GM23338 (cell line): ENCODE measurements at regions not wholly inside any gene's neighbourhood (a gene's known extent, or its start where the extent isn't known, plus 50 kb on each side); places are given as distances from the start of the nearest gene placed in this dataset.

Source experiments
- ATAC-seq: fragments of 200-7000 bp; cut with Tn5 transposase; 3 replicates; pipeline ENCODE4 v1.9.1; 2020
- DNase-seq: peaks from one replicate; pipeline ENCODE4 v3.0.0-alpha.2; 2015; ENCODE audit warnings: low spot score
- H2AFZ ChIP-seq: fragments of 200-600 bp; sonication (generic); 2 replicates; pipeline ENCODE4 v1.8.0; 2016; ENCODE audit warnings: antibody characterized with exemption, mild to moderate bottlenecking, moderate library complexity
- H3F3A ChIP-seq: fragments of 200-600 bp; sonication (generic); replicated peaks from 2 replicates; pipeline ENCODE4 v1.8.0; 2017; ENCODE audit warnings: antibody characterized with exemption, mixed run types, low read depth
- H3K27ac ChIP-seq: fragments of 200-600 bp; sonication (generic); 2 replicates; pipeline ENCODE4 v1.6.1; 2016; ENCODE audit warnings: low read depth
- H3K27me3 ChIP-seq: fragments of 200-600 bp; sonication (generic); 2 replicates; pipeline ENCODE4 v1.8.0; 2016; ENCODE audit warnings: mild to moderate bottlenecking, mixed run types, moderate library complexity; ENCODE audit not compliant: insufficient read depth
- H3K36me3 ChIP-seq: fragments of 200-600 bp; sonication (generic); 2 replicates; pipeline ENCODE4 v1.8.0; 2016; ENCODE audit warnings: mild to moderate bottlenecking; ENCODE audit not compliant: insufficient read depth
- H3K4me1 ChIP-seq: fragments of 200-600 bp; sonication (generic); 2 replicates; pipeline ENCODE4 v1.8.0; 2016; ENCODE audit warnings: mild to moderate bottlenecking, moderate library complexity; ENCODE audit not compliant: insufficient read depth
- H3K4me2 ChIP-seq: fragments of 200-600 bp; sonication (generic); 2 replicates; pipeline ENCODE4 v1.7.1; 2017; ENCODE audit warnings: mixed run types
- H3K4me3 ChIP-seq: fragments of 200-600 bp; sonication (generic); 2 replicates; pipeline ENCODE4 v1.6.1; 2016; ENCODE audit warnings: mixed run types
- H3K79me2 ChIP-seq: fragments of 200-600 bp; sonication (generic); replicated peaks from 2 replicates; pipeline ENCODE4 v1.8.0; 2017; ENCODE audit warnings: mild to moderate bottlenecking; ENCODE audit not compliant: insufficient read depth
- H3K9me2 ChIP-seq: fragments of 200-600 bp; sonication (generic); 2 replicates; pipeline ENCODE4 v1.8.0; 2017; ENCODE audit not compliant: insufficient read depth
- H4K20me1 ChIP-seq: fragments of 200-600 bp; sonication (generic); replicated peaks from 2 replicates; pipeline ENCODE4 v1.8.0; 2017; ENCODE audit warnings: mild to moderate bottlenecking; ENCODE audit not compliant: insufficient read depth
- H3K27ac Mint-ChIP-seq: 2 replicates; pipeline ENCODE4 v1.8.0; 2020; ENCODE audit warnings: inconsistent platforms, mild to moderate bottlenecking, moderate library complexity, mixed read lengths
- H3K27me3 Mint-ChIP-seq: 3 replicates; pipeline ENCODE4 v1.8.0; 2022; ENCODE audit warnings: low read depth, mild to moderate bottlenecking, moderate library complexity, mixed read lengths, inconsistent platforms; ENCODE audit not compliant: insufficient read depth, poor library complexity
- H3K36me3 Mint-ChIP-seq: 3 replicates; pipeline ENCODE4 v1.8.0; 2021; ENCODE audit warnings: low read depth, mild to moderate bottlenecking, inconsistent platforms, moderate library complexity, mixed read lengths
- H3K4me1 Mint-ChIP-seq: 3 replicates; pipeline ENCODE4 v1.8.0; 2020; ENCODE audit warnings: mild to moderate bottlenecking, inconsistent platforms, mixed read lengths
- H3K4me3 Mint-ChIP-seq: 3 replicates; pipeline ENCODE4 v1.8.0; 2021; ENCODE audit warnings: moderate library complexity, mild to moderate bottlenecking, inconsistent platforms, mixed read lengths
- H3K9me3 Mint-ChIP-seq: 3 replicates; pipeline ENCODE4 v1.8.0; 2020; ENCODE audit warnings: moderate library complexity, mild to moderate bottlenecking, inconsistent platforms, mixed read lengths
- EZH2 ChIP-seq: fragments of 200-600 bp; sonication (generic); IDR thresholded peaks from one replicate; pipeline ENCODE4 v1.8.0; 2017; ENCODE audit warnings: antibody characterized with exemption, mild to moderate bottlenecking, low read depth; ENCODE audit not compliant: unreplicated experiment
- POLR2AphosphoS5 ChIP-seq: IDR thresholded peaks from 2 replicates; pipeline ENCODE4 v1.6.1; 2016; ENCODE audit warnings: antibody characterized with exemption, low read depth
- STAT1 ChIP-seq: IDR thresholded peaks from one replicate; pipeline ENCODE4 v1.6.1; 2016; ENCODE audit warnings: antibody characterized with exemption; ENCODE audit not compliant: unreplicated experiment
- ZNF114 ChIP-seq: fragments of 250-450 bp; sonication (Bioruptor Pico); IDR thresholded peaks from 2 replicates; pipeline ENCODE4 v1.5.0; 2020; ENCODE audit warnings: mild to moderate bottlenecking, moderate library complexity
- ZNF331 ChIP-seq: fragments of 250-450 bp; sonication (Bioruptor Pico); IDR thresholded peaks from 2 replicates; pipeline ENCODE4 v1.5.0; 2020; ENCODE audit warnings: low read depth, mild to moderate bottlenecking, moderate library complexity
- TF ChIP-seq, protein P1 (sequence below): fragments of 250-450 bp; sonication (Bioruptor Pico); IDR thresholded peaks from 2 replicates; pipeline ENCODE4 v1.5.0; 2020; ENCODE audit warnings: mild to moderate bottlenecking, moderate library complexity
- TF ChIP-seq, protein P2 (sequence below): IDR thresholded peaks from 2 replicates; pipeline ENCODE4 v1.6.1; 2016; ENCODE audit warnings: antibody characterized with exemption

DNA sequence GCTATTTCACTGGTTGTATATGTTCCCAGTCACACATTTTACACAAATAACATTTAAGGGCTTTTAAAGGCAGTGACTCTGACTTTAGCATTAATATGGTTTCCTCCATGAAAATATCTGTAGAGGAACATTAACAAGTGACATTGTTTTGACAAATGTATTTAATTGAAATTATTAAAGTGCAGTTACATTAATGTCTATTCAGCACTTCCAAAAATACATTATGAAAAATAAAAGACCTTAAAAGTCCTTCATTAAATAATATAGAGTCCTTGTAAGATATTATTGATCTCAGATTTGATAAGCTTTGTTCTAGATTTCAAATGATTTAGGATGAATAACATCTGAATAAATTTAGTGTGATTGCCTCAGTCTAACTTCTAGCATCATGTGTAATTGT, 951.9 kb upstream of the CHORDC1 start (continued):
- no peak for TF ChIP-seq POLR2AphosphoS5
- TF ChIP-seq, protein P1, sequence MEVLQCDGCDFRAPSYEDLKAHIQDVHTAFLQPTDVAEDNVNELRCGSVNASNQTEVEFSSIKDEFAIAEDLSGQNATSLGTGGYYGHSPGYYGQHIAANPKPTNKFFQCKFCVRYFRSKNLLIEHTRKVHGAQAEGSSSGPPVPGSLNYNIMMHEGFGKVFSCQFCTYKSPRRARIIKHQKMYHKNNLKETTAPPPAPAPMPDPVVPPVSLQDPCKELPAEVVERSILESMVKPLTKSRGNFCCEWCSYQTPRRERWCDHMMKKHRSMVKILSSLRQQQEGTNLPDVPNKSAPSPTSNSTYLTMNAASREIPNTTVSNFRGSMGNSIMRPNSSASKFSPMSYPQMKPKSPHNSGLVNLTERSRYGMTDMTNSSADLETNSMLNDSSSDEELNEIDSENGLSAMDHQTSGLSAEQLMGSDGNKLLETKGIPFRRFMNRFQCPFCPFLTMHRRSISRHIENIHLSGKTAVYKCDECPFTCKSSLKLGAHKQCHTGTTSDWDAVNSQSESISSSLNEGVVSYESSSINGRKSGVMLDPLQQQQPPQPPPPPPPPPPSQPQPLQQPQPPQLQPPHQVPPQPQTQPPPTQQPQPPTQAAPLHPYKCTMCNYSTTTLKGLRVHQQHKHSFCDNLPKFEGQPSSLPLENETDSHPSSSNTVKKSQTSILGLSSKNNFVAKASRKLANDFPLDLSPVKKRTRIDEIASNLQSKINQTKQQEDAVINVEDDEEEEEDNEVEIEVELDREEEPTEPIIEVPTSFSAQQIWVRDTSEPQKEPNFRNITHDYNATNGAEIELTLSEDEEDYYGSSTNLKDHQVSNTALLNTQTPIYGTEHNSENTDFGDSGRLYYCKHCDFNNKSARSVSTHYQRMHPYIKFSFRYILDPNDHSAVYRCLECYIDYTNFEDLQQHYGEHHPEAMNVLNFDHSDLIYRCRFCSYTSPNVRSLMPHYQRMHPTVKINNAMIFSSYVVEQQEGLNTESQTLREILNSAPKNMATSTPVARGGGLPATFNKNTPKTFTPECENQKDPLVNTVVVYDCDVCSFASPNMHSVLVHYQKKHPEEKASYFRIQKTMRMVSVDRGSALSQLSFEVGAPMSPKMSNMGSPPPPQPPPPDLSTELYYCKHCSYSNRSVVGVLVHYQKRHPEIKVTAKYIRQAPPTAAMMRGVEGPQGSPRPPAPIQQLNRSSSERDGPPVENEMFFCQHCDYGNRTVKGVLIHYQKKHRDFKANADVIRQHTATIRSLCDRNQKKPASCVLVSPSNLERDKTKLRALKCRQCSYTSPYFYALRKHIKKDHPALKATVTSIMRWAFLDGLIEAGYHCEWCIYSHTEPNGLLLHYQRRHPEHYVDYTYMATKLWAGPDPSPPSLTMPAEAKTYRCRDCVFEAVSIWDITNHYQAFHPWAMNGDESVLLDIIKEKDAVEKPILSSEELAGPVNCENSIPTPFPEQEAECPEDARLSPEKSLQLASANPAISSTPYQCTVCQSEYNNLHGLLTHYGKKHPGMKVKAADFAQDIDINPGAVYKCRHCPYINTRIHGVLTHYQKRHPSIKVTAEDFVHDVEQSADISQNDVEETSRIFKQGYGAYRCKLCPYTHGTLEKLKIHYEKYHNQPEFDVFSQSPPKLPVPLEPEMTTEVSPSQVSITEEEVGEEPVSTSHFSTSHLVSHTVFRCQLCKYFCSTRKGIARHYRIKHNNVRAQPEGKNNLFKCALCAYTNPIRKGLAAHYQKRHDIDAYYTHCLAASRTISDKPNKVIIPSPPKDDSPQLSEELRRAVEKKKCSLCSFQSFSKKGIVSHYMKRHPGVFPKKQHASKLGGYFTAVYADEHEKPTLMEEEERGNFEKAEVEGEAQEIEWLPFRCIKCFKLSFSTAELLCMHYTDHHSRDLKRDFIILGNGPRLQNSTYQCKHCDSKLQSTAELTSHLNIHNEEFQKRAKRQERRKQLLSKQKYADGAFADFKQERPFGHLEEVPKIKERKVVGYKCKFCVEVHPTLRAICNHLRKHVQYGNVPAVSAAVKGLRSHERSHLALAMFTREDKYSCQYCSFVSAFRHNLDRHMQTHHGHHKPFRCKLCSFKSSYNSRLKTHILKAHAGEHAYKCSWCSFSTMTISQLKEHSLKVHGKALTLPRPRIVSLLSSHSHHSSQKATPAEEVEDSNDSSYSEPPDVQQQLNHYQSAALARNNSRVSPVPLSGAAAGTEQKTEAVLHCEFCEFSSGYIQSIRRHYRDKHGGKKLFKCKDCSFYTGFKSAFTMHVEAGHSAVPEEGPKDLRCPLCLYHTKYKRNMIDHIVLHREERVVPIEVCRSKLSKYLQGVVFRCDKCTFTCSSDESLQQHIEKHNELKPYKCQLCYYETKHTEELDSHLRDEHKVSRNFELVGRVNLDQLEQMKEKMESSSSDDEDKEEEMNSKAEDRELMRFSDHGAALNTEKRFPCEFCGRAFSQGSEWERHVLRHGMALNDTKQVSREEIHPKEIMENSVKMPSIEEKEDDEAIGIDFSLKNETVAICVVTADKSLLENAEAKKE (CRISPR knock-in tag), result no peak
- no peak for TF ChIP-seq EZH2
- TF ChIP-seq STAT1, result no peak

DNA sequence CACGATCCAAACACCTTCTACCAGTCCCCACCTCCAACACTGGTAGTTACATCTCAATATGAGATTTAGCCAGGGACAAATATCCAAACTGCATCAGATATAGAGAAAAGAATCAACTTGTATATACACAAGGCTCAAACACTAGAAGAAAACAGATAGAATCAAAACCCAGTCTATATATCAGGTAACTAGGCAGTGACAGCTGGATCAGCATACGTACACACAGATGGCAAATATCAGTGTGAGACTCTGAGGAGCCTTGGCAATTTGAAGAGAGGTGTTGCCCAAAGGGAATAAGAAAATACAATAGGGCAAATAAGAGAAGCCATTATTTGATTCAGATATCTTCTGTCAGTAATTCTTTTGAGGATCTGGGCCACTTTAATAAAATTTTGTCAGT, 951.3 kb upstream of the CHORDC1 start:
- Histone ChIP-seq H3K4me1 (no peaks in the 10 kb centered on the region), H4K20me1 (no peaks in the 10 kb centered on the region), H3K27ac (no peak overlapping the region), H3K36me3 (no peaks in the 10 kb centered on the region), H2AFZ (no peak overlapping the region), H3K27me3 (no peaks in the 10 kb centered on the region), H3F3A (no peaks in the 10 kb centered on the region), H3K4me2 (no peak overlapping the region), H3K79me2 (no peaks in the 10 kb centered on the region), H3K9me2 (no peaks in the 10 kb centered on the region; the same call in 1 of the 2 replicates), H3K4me3 (no peak overlapping the region)
- TF ChIP-seq ZNF331 (CRISPR knock-in tag) (no peak), ZNF114 (no peak)
- TF ChIP-seq, protein P2, sequence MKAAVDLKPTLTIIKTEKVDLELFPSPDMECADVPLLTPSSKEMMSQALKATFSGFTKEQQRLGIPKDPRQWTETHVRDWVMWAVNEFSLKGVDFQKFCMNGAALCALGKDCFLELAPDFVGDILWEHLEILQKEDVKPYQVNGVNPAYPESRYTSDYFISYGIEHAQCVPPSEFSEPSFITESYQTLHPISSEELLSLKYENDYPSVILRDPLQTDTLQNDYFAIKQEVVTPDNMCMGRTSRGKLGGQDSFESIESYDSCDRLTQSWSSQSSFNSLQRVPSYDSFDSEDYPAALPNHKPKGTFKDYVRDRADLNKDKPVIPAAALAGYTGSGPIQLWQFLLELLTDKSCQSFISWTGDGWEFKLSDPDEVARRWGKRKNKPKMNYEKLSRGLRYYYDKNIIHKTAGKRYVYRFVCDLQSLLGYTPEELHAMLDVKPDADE, result no peak
- Mint-ChIP-seq H3K36me3 (no peaks in the 10 kb centered on the region), H3K9me3 (no peaks in the 10 kb centered on the region; the same call in 2 of the 3 replicates), H3K27me3 (peaks cover 2% of the 10 kb centered on the region), H3K4me3 (no peak overlapping the region), H3K27ac (no peak overlapping the region), H3K4me1 (no peaks in the 10 kb centered on the region)
- no peak for ATAC-seq
- no peak for DNase-seq
